ENCODE measurements at regions not wholly inside any gene's neighbourhood (a gene's known extent, or its start where the extent isn't known, plus 50 kb on each side); places are given as distances from the start of the nearest gene placed in this dataset.
"Not testable (repeated sequence)": the region's sequence is repeated elsewhere in the genome, so short reads cannot be mapped to it uniquely, and the experiment has no call there.

DNA sequence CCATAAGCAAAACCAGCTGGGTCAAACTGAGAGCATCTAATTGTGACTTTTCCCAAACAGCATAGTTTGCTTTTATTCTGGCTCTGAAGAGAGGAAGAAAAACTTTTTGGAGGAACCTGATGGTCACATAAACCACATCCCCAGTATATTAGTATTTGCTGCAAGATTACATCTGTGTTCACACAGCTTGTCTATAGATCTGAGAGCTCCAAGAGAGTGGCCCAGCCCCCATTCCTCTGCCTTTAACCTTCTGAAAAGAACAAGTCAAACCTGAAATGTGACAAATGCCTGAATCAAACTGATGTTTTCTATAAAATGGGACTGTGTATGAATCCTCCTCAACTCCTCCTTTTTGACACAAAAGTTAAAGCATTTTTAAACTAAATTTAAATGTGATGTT is 435.2 kb downstream of the ZNF479 start:
- not testable (repeated sequence) for DNase-seq

- DNase-seq = no peak
Observed at GRCh38 chr7:56686276-56686859, 445.9 kb downstream of the ZNF479 start.

DNA sequence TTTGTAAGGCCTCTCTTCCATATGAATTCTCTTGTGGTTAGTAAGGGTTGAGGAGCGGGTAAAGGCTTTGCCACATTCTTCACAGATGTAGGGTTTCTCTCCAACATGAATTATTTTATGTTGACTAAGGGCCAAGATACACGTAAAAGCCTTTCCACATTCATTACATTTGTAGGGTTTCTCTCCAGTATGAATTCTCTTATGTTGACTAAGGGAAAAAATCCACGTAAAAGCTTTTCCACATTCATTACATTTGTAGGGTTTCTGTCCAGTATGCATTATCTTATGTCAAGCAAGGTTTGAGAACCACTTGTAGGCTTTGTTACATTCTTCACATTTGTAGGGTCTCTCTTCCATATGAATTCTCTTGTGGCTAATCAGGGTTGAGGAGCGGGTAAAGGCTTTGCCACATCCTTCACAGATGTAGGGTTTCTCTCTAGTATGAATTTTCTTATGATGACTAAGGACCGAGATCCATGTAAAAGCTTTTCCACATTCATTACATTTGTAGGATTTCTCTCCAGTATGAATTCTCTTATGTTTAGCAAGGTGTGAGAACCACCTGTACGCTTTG is 493.0 kb downstream of the ZNF479 start:
- DNase-seq = no peak

DNA sequence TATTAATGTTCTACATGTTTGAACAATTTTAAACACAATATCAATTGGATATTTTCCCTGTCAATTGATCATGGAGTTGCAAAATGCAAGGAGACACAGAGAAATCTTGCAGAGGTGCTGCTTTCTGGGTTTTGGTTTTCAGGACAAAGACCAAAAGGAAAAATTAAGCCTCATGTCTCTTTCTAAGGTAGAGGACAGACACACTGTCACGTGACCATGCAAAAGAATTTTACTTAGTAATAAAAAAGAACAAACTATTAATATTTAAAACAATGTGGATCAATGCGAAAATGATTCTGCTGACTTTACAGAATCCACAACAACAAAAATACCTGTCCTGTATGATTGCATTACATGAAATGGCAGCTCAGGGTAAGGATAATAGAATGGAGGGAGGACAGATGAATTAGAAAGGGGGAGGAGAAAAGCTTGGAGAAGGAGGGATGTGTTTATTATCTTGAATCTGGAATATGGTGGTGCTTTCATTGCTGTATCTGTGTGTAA is 493.7 kb upstream of the NUPR2 start:
- no peak for DNase-seq

GRCh38 chr7:56605146-56605545 is 488.9 kb upstream of the NUPR2 start:
- DNase-seq = no peak

- no peak for DNase-seq
Observed at GRCh38 chr7:56578612-56579011, 462.4 kb upstream of the NUPR2 start.

GRCh38 chr7:56570968-56571367 is 454.8 kb upstream of the NUPR2 start:
- DNase-seq = no peak

DNA sequence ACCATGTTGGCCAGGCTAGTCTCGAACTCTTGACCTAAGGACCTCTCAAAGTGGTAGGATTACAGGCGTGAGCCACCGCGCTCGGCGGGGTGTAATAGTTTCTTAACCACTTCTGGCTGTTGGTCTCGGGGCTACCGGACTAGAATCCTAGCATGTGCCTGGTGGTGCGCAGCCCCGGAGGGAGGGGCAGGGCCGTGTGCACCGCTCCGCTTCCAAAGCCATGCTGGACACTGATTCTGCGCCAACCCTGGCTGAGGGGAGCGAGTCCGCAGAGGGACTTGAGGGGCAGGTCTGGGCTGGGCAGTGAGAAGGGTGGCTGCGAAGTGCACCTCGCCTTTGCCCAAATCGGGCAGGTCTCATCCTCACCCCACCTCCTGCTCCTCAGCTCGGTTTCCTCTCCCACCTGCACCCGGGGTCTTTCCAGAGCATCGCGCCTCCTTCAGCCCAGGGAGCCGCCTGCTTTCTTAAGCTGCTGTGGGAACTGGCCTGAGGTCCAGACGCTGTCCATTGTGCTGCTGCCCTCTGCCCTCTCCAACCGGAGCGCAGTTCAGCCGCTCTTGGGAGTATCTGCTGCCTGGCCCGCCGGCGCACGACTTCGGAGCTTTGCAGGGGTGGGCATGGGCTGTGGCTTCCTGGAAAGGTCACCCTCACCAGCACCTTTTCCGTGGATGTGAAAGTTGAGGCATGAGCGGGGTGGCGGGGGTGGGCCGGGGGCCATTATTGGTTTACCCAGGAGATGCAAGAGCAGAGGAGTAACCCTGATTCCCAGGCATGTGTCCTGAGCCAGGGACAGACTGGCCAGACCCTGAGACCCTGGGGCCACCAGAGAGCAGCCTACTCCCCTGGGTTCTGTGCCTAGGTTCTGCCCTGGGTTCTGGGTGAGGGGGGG is 422.6 kb upstream of the NUPR2 start:
- DNase-seq = no peak

GRCh38 chr7:56537952-56538351 is 421.7 kb upstream of the NUPR2 start:
- no peak for DNase-seq

DNA sequence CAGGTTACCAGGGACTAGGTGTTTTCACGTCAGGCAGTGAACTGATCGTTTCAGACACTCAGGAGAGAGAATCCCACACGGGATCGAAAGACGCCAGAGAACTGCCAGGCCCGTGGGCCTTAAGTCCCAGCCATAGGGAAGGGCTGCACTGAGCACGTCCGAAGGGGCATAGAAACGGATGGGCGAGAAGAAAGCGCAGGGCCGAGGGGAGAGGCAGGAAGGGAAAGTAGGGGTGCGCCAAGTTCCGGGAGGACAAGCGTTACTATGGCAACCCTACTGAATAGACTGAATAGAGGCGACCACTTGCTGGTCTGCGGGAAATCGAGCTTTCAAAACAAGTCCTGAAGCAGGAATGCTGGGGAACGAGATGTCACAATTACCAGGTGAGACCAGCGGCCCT is 421.3 kb upstream of the NUPR2 start:
- no peak for DNase-seq

DNA sequence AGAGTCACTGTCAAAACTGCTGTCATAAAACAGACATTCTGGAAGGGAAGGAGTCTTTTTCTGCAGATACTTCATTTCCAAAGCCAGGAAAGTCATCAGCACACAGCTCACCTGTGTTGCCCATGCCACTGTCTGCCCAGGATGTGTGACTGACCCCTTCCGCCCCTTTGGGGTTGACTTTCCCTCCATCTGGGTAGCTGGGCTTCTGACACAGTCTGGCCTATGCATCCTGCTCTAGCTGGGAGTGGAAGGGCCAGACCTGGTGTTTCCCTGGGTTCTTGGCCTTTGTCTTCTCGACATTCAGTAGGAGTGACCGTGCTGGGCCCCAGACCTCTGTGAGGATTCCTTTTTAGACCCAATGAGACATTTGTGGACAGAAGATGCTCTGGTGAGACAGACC is 378.9 kb upstream of the NUPR2 start:
- no peak for DNase-seq

DNA sequence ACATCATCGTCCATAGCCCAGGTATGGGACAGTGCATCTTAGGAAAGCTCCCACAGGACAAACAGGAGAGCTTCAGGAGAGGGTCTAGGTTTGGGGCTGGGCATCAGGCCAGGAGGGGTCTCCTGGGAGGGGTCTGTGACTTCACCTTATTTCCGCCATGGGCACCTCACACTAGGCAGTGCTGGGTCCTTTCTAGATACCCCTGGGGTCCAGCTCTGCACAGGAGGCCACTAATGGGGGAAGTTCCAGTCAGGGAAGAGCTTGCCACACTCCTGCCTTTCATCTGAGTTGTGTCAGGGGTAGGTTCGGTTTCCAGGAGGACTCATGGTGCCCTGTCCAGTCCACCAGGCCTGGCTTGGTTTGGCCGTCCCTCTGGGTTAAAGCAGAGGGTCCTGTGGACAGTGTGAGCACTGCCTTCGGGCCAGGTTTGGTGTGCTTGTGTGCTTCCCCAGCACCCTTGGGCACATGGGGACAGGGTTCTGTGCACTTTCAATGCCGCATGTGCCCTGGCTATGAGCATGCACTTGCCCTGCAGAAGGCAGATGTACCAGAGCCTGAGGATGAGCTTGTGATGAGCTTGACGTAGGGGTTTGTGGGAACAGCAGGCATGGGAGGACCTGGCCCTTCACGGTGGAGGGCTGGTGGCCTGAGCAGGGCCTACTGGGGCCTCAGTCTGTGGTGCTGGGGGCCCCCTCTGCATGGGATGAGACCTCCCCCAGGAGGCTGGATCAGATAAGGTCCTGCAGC is 377.7 kb upstream of the NUPR2 start:
- no peak for DNase-seq

DNA sequence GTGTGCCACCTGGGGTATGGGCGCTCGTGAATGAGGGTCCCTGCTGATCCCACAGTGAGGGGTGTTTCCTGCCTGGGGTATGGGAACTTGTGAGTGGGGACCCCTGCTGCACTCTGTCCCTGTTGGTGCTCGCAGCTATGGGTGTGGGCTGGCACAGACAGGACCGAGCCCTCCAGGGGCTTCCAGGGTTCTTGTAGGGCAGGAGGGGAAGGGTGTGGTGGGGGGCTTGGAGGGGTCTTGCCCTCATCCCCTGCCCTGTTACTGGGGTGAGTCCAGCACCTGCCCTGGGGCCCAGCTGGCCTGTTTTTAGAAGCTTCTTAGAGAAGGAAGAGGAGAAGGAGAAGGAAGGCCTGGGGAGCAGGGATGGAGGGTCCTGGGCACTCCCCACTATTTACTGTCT is 377.0 kb upstream of the NUPR2 start:
- DNase-seq = no peak

GRCh38 chr7:56491636-56492425 is 375.6 kb upstream of the NUPR2 start:
- DNase-seq = no peak

DNA sequence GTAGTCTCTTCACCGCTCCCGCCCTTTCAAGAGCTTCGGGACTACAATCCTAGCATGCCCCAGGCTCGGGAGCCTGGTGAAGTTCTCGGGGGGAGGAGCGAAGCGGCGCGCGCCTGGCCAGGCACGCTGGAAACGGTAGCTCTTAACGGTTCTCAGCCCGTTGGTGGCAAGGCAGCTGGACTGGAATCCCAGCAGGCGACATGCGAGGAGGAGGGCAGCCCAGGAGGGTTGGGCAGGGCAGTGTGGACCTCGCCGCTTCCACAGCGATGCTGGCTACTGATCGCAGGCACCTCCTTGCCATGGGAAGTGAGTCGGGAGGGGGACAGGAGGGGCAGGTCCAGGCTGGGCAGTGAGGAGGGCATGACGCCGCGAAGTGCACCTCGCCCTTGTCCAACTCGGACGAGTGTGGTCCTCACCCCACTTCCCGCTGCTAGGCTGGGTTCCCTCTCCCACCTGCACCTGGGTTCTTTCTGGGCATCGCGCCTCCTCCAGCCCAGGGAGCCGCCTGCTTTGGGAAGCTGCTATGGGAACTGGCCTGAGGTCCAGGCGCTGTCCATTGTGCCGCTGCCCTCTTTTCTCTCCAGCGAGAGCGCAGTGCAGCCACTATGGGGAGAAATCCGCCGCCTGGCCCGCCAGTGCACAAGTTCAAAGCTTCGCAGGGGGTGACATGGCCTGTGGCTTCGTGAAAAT is 367.8 kb upstream of the NUPR2 start:
- DNase-seq = no peak

- DNase-seq = no peak
Observed at GRCh38 chr7:56483153-56483552, 366.9 kb upstream of the NUPR2 start.

DNA sequence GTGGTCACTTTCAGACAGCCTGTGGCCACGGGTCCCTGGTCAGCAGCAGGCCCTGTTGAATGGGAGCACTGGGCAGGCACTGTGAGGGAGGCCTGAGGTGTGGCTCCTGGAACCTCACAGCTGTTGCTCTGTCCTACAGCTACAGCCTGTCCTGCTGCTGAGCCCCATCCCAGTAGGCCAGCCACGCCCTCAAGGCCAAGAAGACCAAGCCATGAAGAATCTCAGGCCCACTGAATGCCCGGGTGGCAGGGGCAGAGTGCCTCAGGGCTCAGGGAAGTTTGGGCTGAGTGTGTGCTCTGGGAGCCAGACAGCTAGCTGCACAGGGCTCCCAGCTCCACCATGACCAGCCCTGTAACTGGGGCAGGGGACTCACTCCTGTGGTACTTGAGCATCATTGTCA is 363.5 kb upstream of the NUPR2 start:
- DNase-seq = no peak

GRCh38 chr7:56479136-56479535 is 362.9 kb upstream of the NUPR2 start:
- no peak for DNase-seq

DNA sequence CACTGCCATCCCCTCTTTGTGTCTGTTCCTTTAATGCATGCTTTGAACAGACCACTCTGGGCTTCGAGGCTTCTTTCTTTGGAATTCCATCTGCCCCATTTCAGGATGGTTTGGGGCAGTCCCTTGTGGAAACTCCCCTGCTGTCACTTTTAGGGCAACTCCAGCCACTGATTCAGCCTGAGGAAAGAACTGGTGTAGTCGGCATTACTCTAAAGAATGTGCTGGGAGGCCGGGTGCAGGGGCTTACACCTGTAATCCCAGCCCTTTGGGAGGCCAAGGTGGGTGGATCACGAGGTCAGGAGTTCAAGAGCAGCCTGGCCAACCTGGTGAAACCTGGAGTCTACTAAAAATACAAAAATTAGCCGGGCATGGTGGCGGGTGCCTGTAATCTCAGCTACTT is 358.1 kb upstream of the NUPR2 start:
- DNase-seq = no peak

- no peak for DNase-seq
Observed at GRCh38 chr7:56471811-56472210, 355.6 kb upstream of the NUPR2 start.

DNA sequence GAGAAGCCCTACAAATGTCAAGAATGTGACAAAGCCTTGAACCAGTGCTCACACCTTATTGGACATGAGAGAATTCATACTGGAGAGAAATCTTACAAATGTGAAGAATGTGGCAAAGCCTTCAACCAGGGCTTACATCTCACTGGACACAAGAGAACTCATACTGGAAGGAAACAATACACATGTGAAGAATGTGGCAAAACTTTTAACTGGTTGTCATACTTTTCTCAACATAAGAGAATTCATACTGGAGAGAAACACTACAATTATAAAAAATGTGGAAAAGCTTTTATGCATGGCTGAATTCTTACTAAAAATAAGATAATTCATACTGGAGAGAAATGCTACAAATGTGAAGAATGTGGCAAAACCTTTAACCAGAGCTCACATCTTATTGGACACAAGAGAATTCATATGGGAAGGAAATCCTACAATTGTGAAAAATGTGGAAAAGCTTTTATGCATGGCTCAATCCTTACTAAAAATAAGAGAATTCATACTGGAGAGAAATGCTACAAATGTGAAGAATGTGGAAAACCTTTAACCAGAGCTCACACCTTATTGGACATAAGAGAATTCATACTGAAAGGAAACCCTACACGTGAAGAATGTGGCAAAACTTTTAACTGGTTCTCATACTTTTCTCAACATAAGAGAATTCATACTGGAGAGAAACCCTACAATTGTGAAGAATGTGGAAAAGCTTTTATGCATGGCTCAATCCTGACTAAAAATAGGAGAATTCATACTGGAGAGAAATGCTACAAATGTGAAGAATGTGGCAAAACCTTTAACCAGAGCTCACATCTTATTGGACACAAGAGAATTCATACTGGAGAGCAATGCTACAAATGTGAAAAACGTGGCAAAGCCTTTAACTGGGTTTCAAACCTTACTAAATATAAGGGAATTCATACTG is 350.6 kb upstream of the NUPR2 start:
- not testable (repeated sequence) for DNase-seq
